Heart right ventricle (tissue), 16 donors: ENCODE measurements at regions not wholly inside any gene's neighbourhood (a gene's known extent, or its start where the extent isn't known, plus 50 kb on each side); places are given as distances from the start of the nearest gene placed in this dataset.
"Not testable (repeated sequence)": the region's sequence is repeated elsewhere in the genome, so short reads cannot be mapped to it uniquely, and the experiment has no call there.

Experiments
- ATAC-seq, 8 donors: fragments of 200-7000 bp; cut with Tn5 transposase; one replicate each; pipeline ENCODE4 v1.9.1; 2020; ENCODE audit warnings: mild to moderate bottlenecking in 8 of 8, moderate library complexity in 8 of 8, moderate number of reproducible peaks in 1 of 8
- DNase-seq, 2 donors: peaks; one replicate each; pipeline ENCODE4 v3.0.0-alpha.2; 2020
- H3K27ac ChIP-seq, 10 donors: fragments of 200-600 bp; sonication (generic) in 2 of 10; one replicate each; pipeline versions ENCODE4 v1.5.0 to v1.8.0; 2020 to 2022; ENCODE audit warnings: mild to moderate bottlenecking in 3 of 10
- H3K27me3 ChIP-seq, 7 donors: fragments of 200-600 bp; one replicate each; pipeline ENCODE4 v1.8.0; 2021 to 2022; ENCODE audit warnings: mild to moderate bottlenecking in 2 of 7
- H3K36me3 ChIP-seq, 9 donors: fragments of 200-600 bp; sonication (generic) in 1 of 9; one replicate each; pipeline versions ENCODE4 v1.5.0 to v1.8.0; 2020 to 2022; ENCODE audit warnings: mild to moderate bottlenecking in 2 of 9
- H3K4me1 ChIP-seq, 9 donors: fragments of 200-600 bp; sonication (generic) in 1 of 9; one replicate each; pipeline versions ENCODE4 v1.5.0 to v1.8.0; 2020 to 2022; ENCODE audit warnings: mild to moderate bottlenecking in 4 of 9
- H3K4me3 ChIP-seq, 10 donors: fragments of 200-600 bp; sonication (generic) in 2 of 10; one replicate each; pipeline versions ENCODE4 v1.5.0 to v1.8.0; 2020 to 2022; ENCODE audit warnings: mild to moderate bottlenecking in 7 of 10, moderate library complexity in 2 of 10
- H3K9me3 ChIP-seq, 11 donors: fragments of 200-600 bp in 10 of 11; sonication (generic) in 2 of 11; one replicate each; pipeline versions ENCODE4 v1.5.0 to v1.8.0; 2013 to 2022; ENCODE audit warnings: mild to moderate bottlenecking in 2 of 11, control low read depth in 1 of 11, moderate library complexity in 1 of 11
- CTCF ChIP-seq, 9 donors: fragments of 200-600 bp; sonication (generic) in 2 of 9; IDR thresholded peaks; one replicate each; pipeline versions ENCODE4 v1.5.0 to v1.8.0; 2021 to 2022; ENCODE audit warnings: antibody characterized with exemption in 9 of 9, mild to moderate bottlenecking in 5 of 9, moderate library complexity in 1 of 9
- WGBS, 2 donors: extraction: QIAGEN DNeasy Blood & Tissue Kit; methylation state at CpG; one replicate each; pipeline ENCODE4 v1.1.7; 2013; ENCODE audit warnings: inconsistent platforms in 1 of 2; 5-methylcytosine and 5-hydroxymethylcytosine counted together
- intact Hi-C, 10 donors: fragments of 100-400 bp; cut with DNase I; formaldehyde crosslinking; loops; one replicate each; pipeline versions ENCODE4 v1.11.1 to v1.14.2; 2022
- donor health status: Arrhythmogenic right ventricular cardiomyopathy.
- donor health status: ischemic (EF 13 %, LVEDD 7.1; RV severe dilation, severe dysfunction).
- donor health status: healthy with polysubstance abuse.
- donor health status: DM: no; HTN: yes; CAD: no.
- donor health status: DM: no; HTN: no; CAD: no.
- donor health status: ischemic (EF 25% LVEDD 6.9; RV normal size, moderate dysfunction).
- donor health status: ischemic (EF 25% LVEDD 5.7; RV mildly dilated, moderate dysfunction).
- donor health status: healthy.
- donor health status: DM: yes; HTN: yes; CAD: no.
- donor health status: Ischemic cardiomyopathy.
- donor health status: ischemic (EF 35%, LVEDD 5.7; RV mildly dilated, moderate dysfunction).
- donor health status: nonischemic (EF 11% LVEDD 7.7; RV severe dilation, severe dysfunction).
- donor health status: DM: yes; HTN: yes; CAD: no.
- donor health status: PGD.
- donor health status: ischemic (EF 29% LVEDD 5.4; RV normal size, mild dysfunction).
- donor health status: nonischemic (EF 23%, LVEDD 6.1; RV moderate dilation, normal function).

GRCh38 chr10:53052521-53053164 is 280.1 kb upstream of the MBL2 start:
- no peak for TF ChIP-seq CTCF (IDR thresholded peaks at IDR 0.05)
- WGBS, 2 donors = 59 to 84% methylated on average over 6 of the region's 6 CpGs

GRCh38 chr10:53045315-53045714 is 272.7 kb upstream of the MBL2 start:
- WGBS, 2 donors = 75 to 82% methylated on average over 2 of the region's 2 CpGs
- intact Hi-C loops = no loop called here
- TF ChIP-seq CTCF (IDR thresholded peaks at IDR 0.05) = no peak
- Histone ChIP-seq H3K27ac (no peak overlapping the region), H3K9me3 (no peaks in the 10 kb centered on the region), H3K4me3 (no peak overlapping the region), H3K27me3 (no peaks in the 10 kb centered on the region), H3K36me3 (no peaks in the 10 kb centered on the region), H3K4me1 (no peaks in the 10 kb centered on the region)
- ATAC-seq = no peak
- no peak for DNase-seq

More at GRCh38 chr10:53052521-53053164, 280.1 kb upstream of the MBL2 start:
- intact Hi-C loops = no loop called here
- no peak for DNase-seq
- Histone ChIP-seq H3K9me3 (no peaks in the 10 kb centered on the region), H3K4me1 (no peaks in the 10 kb centered on the region), H3K27me3 (no peaks in the 10 kb centered on the region), H3K36me3 (no peaks in the 10 kb centered on the region), H3K27ac (no peak overlapping the region), H3K4me3 (no peak overlapping the region)
- no peak for ATAC-seq

DNA sequence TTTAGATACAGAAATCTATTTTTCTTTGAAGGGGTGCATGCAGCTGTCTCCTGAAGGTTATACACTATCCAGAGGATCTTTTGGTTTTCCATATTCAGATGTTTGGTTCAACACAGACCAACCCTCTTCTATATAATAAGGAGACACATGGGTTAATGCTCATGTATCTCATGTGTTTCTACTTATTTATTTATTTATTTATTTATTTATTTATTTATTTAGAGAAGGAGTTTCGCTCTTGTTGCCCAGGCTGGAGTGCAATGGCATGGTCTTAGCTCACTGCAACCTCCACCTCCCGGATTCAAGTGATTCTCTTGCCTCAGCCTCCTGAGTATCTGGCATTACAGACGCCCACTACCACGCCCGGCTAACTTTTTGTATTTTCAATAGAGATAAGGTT is 263.2 kb upstream of the MBL2 start:
- H3K9me3 ChIP-seq, H3K36me3 ChIP-seq, H3K4me3 ChIP-seq, DNase-seq, intact Hi-C loops, ATAC-seq, H3K27me3 ChIP-seq, H3K27ac ChIP-seq, H3K4me1 ChIP-seq: not testable (repeated sequence)
- 83 to 92% methylated on average over 5 of the region's 5 CpGs for WGBS, 2 donors

DNA sequence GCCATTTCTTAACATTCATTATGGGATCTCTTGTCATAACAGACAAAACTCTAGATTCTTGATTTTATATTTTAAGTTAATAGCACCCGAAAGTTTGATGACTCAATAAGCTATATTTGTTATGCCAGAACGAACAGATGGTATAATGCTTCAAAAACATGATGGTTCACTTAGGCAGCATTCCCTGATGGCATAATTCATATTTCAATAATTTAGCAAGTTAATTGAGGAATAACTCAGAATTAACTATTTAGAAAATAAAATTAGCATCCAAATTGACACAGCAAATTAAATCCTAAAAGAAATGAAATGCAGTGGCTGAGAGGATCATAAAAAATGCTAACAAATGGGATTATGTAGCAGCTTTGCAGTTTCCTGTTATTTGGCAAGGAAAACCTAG is 260.8 kb upstream of the MBL2 start:
- no peak for TF ChIP-seq CTCF (IDR thresholded peaks at IDR 0.05)
- ATAC-seq = no peak
- Histone ChIP-seq H3K4me3 (no peak overlapping the region), H3K9me3 (no peaks in the 10 kb centered on the region), H3K4me1 (peaks cover 0 to 9% (median 0%) of the 10 kb centered on the region in 9 donors), H3K27me3 (no peaks in the 10 kb centered on the region), H3K36me3 (no peaks in the 10 kb centered on the region), H3K27ac (no peak overlapping the region)
- WGBS, 2 donors = 68 to 73% methylated on average over 2 of the region's 2 CpGs
- intact Hi-C loops = no loop called here
- no peak for DNase-seq

- H3K36me3 ChIP-seq, H3K9me3 ChIP-seq, intact Hi-C loops, ATAC-seq, H3K4me3 ChIP-seq, H3K27ac ChIP-seq, H3K4me1 ChIP-seq, H3K27me3 ChIP-seq: not testable (repeated sequence)
- 40 to 50% methylated on average over 8 of the region's 8 CpGs for WGBS, 2 donors
- DNase-seq = peak in 1 of 2 donors; percentile 16
These were observed 257.6 kb upstream of the MBL2 start for GRCh38 chr10:53029872-53030849.
